ENCODE measurements at regions not wholly inside any gene's neighbourhood (a gene's known extent, or its start where the extent isn't known, plus 50 kb on each side); places are given as distances from the start of the nearest gene placed in this dataset.

GRCh38 chr14:76639606-76640229 lies 121.5 kb upstream of the VASH1 start:
- no peaks in the 10 kb centered on the region for H3K9me3 ChIP-seq (replicated peaks; ENCODE audit: insufficient read depth, low read length)
- no peaks in the 10 kb centered on the region for H3K36me3 ChIP-seq (replicated peaks; ENCODE audit: insufficient read depth, low read length)
- no peak overlapping the region for H3K4me2 ChIP-seq (ENCODE audit: low read depth, low read length)
- H3K27me3 ChIP-seq (replicated peaks; ENCODE audit: insufficient read depth, low read length), result no peaks in the 10 kb centered on the region
- H4K20me1 ChIP-seq (ENCODE audit: insufficient read depth, low read length), result no peaks in the 10 kb centered on the region
- H3K79me2 ChIP-seq (ENCODE audit: low read length), result no peaks in the 10 kb centered on the region
- no peaks in the 10 kb centered on the region for H3F3A ChIP-seq (ENCODE audit: insufficient read depth, low read length)
- H3K4me1 ChIP-seq (ENCODE audit: low read length), result no peaks in the 10 kb centered on the region
- H3K4me3 ChIP-seq (ENCODE audit: low read length), result no peak overlapping the region
- H3K9me2 ChIP-seq (replicated peaks; ENCODE audit: insufficient read depth, low read length), result no peaks in the 10 kb centered on the region
- H2AFZ ChIP-seq (ENCODE audit: low read length), result no peak overlapping the region
- no peak overlapping the region for H3K27ac ChIP-seq (ENCODE audit: low read length)
- H3K9ac ChIP-seq (ENCODE audit: low read length), result no peak overlapping the region
- no peak for DNase-seq
- TF ChIP-seq, protein P1, sequence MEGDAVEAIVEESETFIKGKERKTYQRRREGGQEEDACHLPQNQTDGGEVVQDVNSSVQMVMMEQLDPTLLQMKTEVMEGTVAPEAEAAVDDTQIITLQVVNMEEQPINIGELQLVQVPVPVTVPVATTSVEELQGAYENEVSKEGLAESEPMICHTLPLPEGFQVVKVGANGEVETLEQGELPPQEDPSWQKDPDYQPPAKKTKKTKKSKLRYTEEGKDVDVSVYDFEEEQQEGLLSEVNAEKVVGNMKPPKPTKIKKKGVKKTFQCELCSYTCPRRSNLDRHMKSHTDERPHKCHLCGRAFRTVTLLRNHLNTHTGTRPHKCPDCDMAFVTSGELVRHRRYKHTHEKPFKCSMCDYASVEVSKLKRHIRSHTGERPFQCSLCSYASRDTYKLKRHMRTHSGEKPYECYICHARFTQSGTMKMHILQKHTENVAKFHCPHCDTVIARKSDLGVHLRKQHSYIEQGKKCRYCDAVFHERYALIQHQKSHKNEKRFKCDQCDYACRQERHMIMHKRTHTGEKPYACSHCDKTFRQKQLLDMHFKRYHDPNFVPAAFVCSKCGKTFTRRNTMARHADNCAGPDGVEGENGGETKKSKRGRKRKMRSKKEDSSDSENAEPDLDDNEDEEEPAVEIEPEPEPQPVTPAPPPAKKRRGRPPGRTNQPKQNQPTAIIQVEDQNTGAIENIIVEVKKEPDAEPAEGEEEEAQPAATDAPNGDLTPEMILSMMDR (IDR thresholded peaks at IDR 0.05; ENCODE audit: low read length), result no peak
- TF ChIP-seq EZH2 (optimal IDR thresholded peaks at IDR 0.05; ENCODE audit: low read depth, low read length) (no peak), EZH2phosphoT487 (IDR thresholded peaks at IDR 0.05; ENCODE audit: low read length) (no peak)

DNA sequence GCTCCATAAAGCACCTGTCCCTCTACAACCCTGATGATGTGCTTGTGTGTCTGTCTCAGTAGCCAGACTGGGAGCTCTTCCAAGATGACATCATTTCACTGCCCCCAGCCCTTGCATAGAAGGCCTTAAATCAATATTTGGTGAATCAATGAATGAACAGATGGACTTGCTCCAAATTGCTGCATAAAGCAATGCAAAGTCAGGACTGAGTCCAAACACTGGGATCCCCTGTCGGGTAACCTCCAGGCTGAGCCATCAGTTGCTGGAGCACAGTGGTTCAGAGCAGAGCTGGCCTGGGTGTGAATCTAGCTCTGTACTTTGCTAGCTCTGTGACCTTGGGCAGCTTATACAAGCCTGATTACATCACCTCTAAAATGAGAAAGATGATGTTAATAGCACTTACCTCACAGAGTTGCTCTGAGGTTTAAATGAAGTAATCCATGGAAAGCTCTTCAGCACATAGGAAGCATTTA lies 120.3 kb upstream of the VASH1 start:
- no peaks in the 10 kb centered on the region for H3K9me3 ChIP-seq (replicated peaks; ENCODE audit: insufficient read depth, low read length)
- no peak for DNase-seq
- H3K9me2 ChIP-seq (replicated peaks; ENCODE audit: insufficient read depth, low read length), result no peaks in the 10 kb centered on the region
- H3F3A ChIP-seq (ENCODE audit: insufficient read depth, low read length), result no peaks in the 10 kb centered on the region
- H3K9ac ChIP-seq (ENCODE audit: low read length), result no peak overlapping the region
- TF ChIP-seq EZH2 (optimal IDR thresholded peaks at IDR 0.05; ENCODE audit: low read depth, low read length), result no peak
- TF ChIP-seq, protein P1 (IDR thresholded peaks at IDR 0.05; ENCODE audit: low read length), result no peak
- TF ChIP-seq EZH2phosphoT487 (IDR thresholded peaks at IDR 0.05; ENCODE audit: low read length), result no peak
- no peaks in the 10 kb centered on the region for H4K20me1 ChIP-seq (ENCODE audit: insufficient read depth, low read length)
- no peak overlapping the region for H3K4me3 ChIP-seq (ENCODE audit: low read length)
- H3K27ac ChIP-seq (ENCODE audit: low read length), result no peak overlapping the region
- no peaks in the 10 kb centered on the region for H3K79me2 ChIP-seq (ENCODE audit: low read length)
- H2AFZ ChIP-seq (ENCODE audit: low read length), result no peak overlapping the region
- no peaks in the 10 kb centered on the region for H3K36me3 ChIP-seq (replicated peaks; ENCODE audit: insufficient read depth, low read length)
- H3K4me1 ChIP-seq (ENCODE audit: low read length), result no peaks in the 10 kb centered on the region
- no peaks in the 10 kb centered on the region for H3K27me3 ChIP-seq (replicated peaks; ENCODE audit: insufficient read depth, low read length)
- H3K4me2 ChIP-seq (ENCODE audit: low read depth, low read length), result no peak overlapping the region

- Histone ChIP-seq H3K4me3 (ENCODE audit: low read length) (no peak overlapping the region), H3K9me2 (replicated peaks; ENCODE audit: insufficient read depth, low read length) (no peaks in the 10 kb centered on the region), H3K9me3 (replicated peaks; ENCODE audit: insufficient read depth, low read length) (no peaks in the 10 kb centered on the region), H3K4me1 (ENCODE audit: low read length) (no peaks in the 10 kb centered on the region), H3K27ac (ENCODE audit: low read length) (no peak overlapping the region), H3K36me3 (replicated peaks; ENCODE audit: insufficient read depth, low read length) (no peaks in the 10 kb centered on the region), H2AFZ (ENCODE audit: low read length) (no peak overlapping the region), H3K27me3 (replicated peaks; ENCODE audit: insufficient read depth, low read length) (no peaks in the 10 kb centered on the region), H3K79me2 (ENCODE audit: low read length) (no peaks in the 10 kb centered on the region), H3K4me2 (ENCODE audit: low read depth, low read length) (no peak overlapping the region), H3K9ac (ENCODE audit: low read length) (no peak overlapping the region), H4K20me1 (ENCODE audit: insufficient read depth, low read length) (no peaks in the 10 kb centered on the region), H3F3A (ENCODE audit: insufficient read depth, low read length) (no peaks in the 10 kb centered on the region)
- TF ChIP-seq EZH2 (optimal IDR thresholded peaks at IDR 0.05; ENCODE audit: low read depth, low read length) (no peak), EZH2phosphoT487 (IDR thresholded peaks at IDR 0.05; ENCODE audit: low read length) (no peak)
- TF ChIP-seq, protein P1 (IDR thresholded peaks at IDR 0.05; ENCODE audit: low read length), result no peak
- DNase-seq, result no peak
These were observed 119.7 kb upstream of the VASH1 start for GRCh38 chr14:76641541-76641940.

All from MM.1S (cell line).